Suprapubic skin (tissue), 4 donors: ENCODE measurements at regions not wholly inside any gene's neighbourhood (a gene's known extent, or its start where the extent isn't known, plus 50 kb on each side); places are given as distances from the start of the nearest gene placed in this dataset.

Source experiments
- DNase-seq, 2 donors: peaks; one replicate each; pipeline ENCODE4 v3.0.0-alpha.2; 2019; ENCODE audit warnings: low spot score in 2 of 2
- H3K27ac ChIP-seq: fragments of 200-600 bp; sonication (generic); one replicate; pipeline ENCODE4 v1.5.1; 2019
- H3K27me3 ChIP-seq: fragments of 200-600 bp; sonication (generic); one replicate; pipeline ENCODE4 v1.5.1; 2019
- H3K36me3 ChIP-seq: fragments of 200-600 bp; sonication (generic); one replicate; pipeline ENCODE4 v1.5.1; 2019
- H3K4me1 ChIP-seq: fragments of 200-600 bp; sonication (generic); one replicate; pipeline ENCODE4 v1.5.1; 2019
- H3K4me3 ChIP-seq: fragments of 200-600 bp; sonication (generic); one replicate; pipeline ENCODE4 v1.5.1; 2019; ENCODE audit warnings: mild to moderate bottlenecking
- H3K9me3 ChIP-seq: fragments of 200-600 bp; sonication (generic); one replicate; pipeline ENCODE4 v1.5.1; 2019
- EP300 ChIP-seq: sonication (generic); formaldehyde crosslinking; IDR thresholded peaks from one replicate; pipeline ENCODE4 v1.6.1; 2017; ENCODE audit warnings: antibody characterized with exemption
- POLR2A ChIP-seq, 2 donors: fragments of 450-650 bp; IDR thresholded peaks; one replicate each; pipeline ENCODE4 v1.6.1; 2017; ENCODE audit warnings: antibody characterized with exemption in 2 of 2, mild to moderate bottlenecking in 2 of 2, moderate library complexity in 2 of 2
- POLR2AphosphoS5 ChIP-seq, 3 donors: sonication (generic); formaldehyde crosslinking; IDR thresholded peaks; one replicate each; pipeline ENCODE4 v1.6.1; 2017; ENCODE audit warnings: antibody characterized with exemption in 3 of 3
- WGBS: methylation state at CpG from one replicate; pipeline ENCODE4 v1.1.5; 2018; 5-methylcytosine and 5-hydroxymethylcytosine counted together
- TF ChIP-seq, protein P1 (sequence below), 2 donors: fragments of 200-600 bp in 1 of 2; fragments of 450-650 bp in 1 of 2; sonication (generic) in 1 of 2; IDR thresholded peaks; one replicate each; pipeline ENCODE4 v1.5.1; 2016 to 2019; ENCODE audit warnings: antibody characterized with exemption in 2 of 2, mild to moderate bottlenecking in 1 of 2, moderate library complexity in 1 of 2

GRCh38 chr4:160141206-160141605, 1038.3 kb downstream of the RAPGEF2 start:
- H3K27me3 ChIP-seq, result no peaks in the 10 kb centered on the region
- no peak for DNase-seq
- no peaks in the 10 kb centered on the region for H3K36me3 ChIP-seq
- H3K4me3 ChIP-seq, result no peak overlapping the region
- no peaks in the 10 kb centered on the region for H3K4me1 ChIP-seq
- H3K27ac ChIP-seq, result no peak overlapping the region
- no peaks in the 10 kb centered on the region for H3K9me3 ChIP-seq
- TF ChIP-seq, protein P1, sequence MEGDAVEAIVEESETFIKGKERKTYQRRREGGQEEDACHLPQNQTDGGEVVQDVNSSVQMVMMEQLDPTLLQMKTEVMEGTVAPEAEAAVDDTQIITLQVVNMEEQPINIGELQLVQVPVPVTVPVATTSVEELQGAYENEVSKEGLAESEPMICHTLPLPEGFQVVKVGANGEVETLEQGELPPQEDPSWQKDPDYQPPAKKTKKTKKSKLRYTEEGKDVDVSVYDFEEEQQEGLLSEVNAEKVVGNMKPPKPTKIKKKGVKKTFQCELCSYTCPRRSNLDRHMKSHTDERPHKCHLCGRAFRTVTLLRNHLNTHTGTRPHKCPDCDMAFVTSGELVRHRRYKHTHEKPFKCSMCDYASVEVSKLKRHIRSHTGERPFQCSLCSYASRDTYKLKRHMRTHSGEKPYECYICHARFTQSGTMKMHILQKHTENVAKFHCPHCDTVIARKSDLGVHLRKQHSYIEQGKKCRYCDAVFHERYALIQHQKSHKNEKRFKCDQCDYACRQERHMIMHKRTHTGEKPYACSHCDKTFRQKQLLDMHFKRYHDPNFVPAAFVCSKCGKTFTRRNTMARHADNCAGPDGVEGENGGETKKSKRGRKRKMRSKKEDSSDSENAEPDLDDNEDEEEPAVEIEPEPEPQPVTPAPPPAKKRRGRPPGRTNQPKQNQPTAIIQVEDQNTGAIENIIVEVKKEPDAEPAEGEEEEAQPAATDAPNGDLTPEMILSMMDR (IDR thresholded peaks at IDR 0.05), result no peak
- TF ChIP-seq EP300, result no peak
- TF ChIP-seq POLR2AphosphoS5 (IDR thresholded peaks at IDR 0.05), result no peak
- TF ChIP-seq POLR2A (IDR thresholded peaks at IDR 0.05), result no peak

DNA sequence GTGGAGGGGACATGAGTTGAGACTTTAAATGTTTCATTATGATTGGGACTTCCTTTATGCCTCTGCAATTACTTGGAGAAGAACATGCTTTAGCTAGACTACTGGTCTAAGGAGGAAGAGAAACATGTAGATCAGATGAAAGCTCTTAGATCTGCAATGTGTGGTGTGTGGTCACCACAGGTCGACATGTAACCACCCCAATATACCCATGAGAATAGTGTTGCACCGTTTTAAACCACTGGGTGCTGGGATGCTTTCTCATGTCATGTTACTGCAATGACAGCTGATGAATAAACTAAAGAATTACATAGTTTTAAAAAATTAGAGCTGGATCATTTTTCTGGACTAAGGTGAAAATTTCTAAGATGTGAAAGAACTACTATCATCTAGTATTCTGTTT, 1039.7 kb downstream of the RAPGEF2 start:
- Histone ChIP-seq H3K9me3 (no peaks in the 10 kb centered on the region), H3K4me1 (no peaks in the 10 kb centered on the region), H3K27me3 (no peaks in the 10 kb centered on the region), H3K4me3 (no peak overlapping the region), H3K27ac (no peak overlapping the region), H3K36me3 (no peaks in the 10 kb centered on the region)
- DNase-seq, result no peak
- 66% methylated on average over 2 of the region's 2 CpGs for WGBS
- TF ChIP-seq POLR2AphosphoS5 (IDR thresholded peaks at IDR 0.05) (no peak), EP300 (no peak), POLR2A (IDR thresholded peaks at IDR 0.05) (no peak)
- TF ChIP-seq, protein P1 (IDR thresholded peaks at IDR 0.05), result no peak

- Histone ChIP-seq H3K9me3 (no peaks in the 10 kb centered on the region), H3K27me3 (no peaks in the 10 kb centered on the region), H3K27ac (no peak overlapping the region), H3K36me3 (no peaks in the 10 kb centered on the region), H3K4me1 (no peaks in the 10 kb centered on the region), H3K4me3 (no peak overlapping the region)
- WGBS, result 32% methylated on average over 3 of the region's 3 CpGs
- TF ChIP-seq, protein P1 (IDR thresholded peaks at IDR 0.05), result no peak
- no peak for TF ChIP-seq EP300
- TF ChIP-seq POLR2A (IDR thresholded peaks at IDR 0.05), result no peak
- no peak for TF ChIP-seq POLR2AphosphoS5 (IDR thresholded peaks at IDR 0.05)
- DNase-seq, result no peak
Observed at GRCh38 chr4:160143574-160143973, 1040.7 kb downstream of the RAPGEF2 start.

GRCh38 chr4:160159457-160159856, 1056.6 kb downstream of the RAPGEF2 start:
- H3K27ac ChIP-seq, result no peak overlapping the region
- no peaks in the 10 kb centered on the region for H3K36me3 ChIP-seq
- TF ChIP-seq POLR2AphosphoS5 (IDR thresholded peaks at IDR 0.05), result no peak
- no peak for TF ChIP-seq EP300
- no peak for TF ChIP-seq POLR2A (IDR thresholded peaks at IDR 0.05)
- TF ChIP-seq, protein P1 (IDR thresholded peaks at IDR 0.05), result no peak
- no peak overlapping the region for H3K4me3 ChIP-seq
- no peaks in the 10 kb centered on the region for H3K4me1 ChIP-seq
- H3K27me3 ChIP-seq, result no peaks in the 10 kb centered on the region
- WGBS, result 96% methylated on average over 10 of the region's 15 CpGs
- H3K9me3 ChIP-seq, result peaks cover 12% of the 10 kb centered on the region
- DNase-seq, result no peak

DNA sequence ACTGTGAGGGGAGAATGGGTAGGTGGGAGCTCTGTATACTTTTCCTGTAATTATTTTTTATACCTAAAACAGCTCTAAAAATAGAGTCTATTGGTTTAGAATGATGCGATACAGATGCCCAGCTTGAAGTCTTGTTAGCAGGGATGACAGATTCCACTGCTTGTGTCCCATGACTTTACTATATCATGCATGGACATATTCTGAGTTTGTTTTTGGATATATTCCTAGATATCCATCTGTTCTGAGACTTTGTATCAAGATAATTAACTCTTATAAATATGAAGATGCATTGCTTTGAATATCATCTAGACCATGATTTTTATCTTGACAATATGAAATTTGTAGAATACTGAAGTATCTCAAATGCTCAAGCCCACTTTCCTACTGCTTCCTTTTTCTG, 1058.1 kb downstream of the RAPGEF2 start:
- H3K9me3 ChIP-seq, result peaks cover 12% of the 10 kb centered on the region
- no peak overlapping the region for H3K27ac ChIP-seq
- no peaks in the 10 kb centered on the region for H3K4me1 ChIP-seq
- no peaks in the 10 kb centered on the region for H3K36me3 ChIP-seq
- H3K27me3 ChIP-seq, result no peaks in the 10 kb centered on the region
- DNase-seq, result no peak
- 79% methylated on average over 1 of the region's 1 CpG for WGBS
- no peak overlapping the region for H3K4me3 ChIP-seq
- TF ChIP-seq EP300, result no peak

GRCh38 chr4:160175064-160175643, 1072.3 kb downstream of the RAPGEF2 start:
- no peak overlapping the region for H3K27ac ChIP-seq
- 83% methylated on average over 8 of the region's 8 CpGs for WGBS
- TF ChIP-seq, protein P1 (IDR thresholded peaks at IDR 0.05), result no peak

More at GRCh38 chr4:160175064-160175643, 1072.3 kb downstream of the RAPGEF2 start:
- Histone ChIP-seq H3K27me3 (no peaks in the 10 kb centered on the region), H3K9me3 (no peaks in the 10 kb centered on the region), H3K4me3 (no peak overlapping the region), H3K36me3 (no peaks in the 10 kb centered on the region), H3K4me1 (no peaks in the 10 kb centered on the region)
- no peak for DNase-seq
